NCI-H1092 (cell line): ENCODE measurements at regions not wholly inside any gene's neighbourhood (a gene's known extent, or its start where the extent isn't known, plus 50 kb on each side); places are given as distances from the start of the nearest gene placed in this dataset.
"Not testable (repeated sequence)": the region's sequence is repeated elsewhere in the genome, so short reads cannot be mapped to it uniquely, and the experiment has no call there.

ENCODE experiments used
- DNase-seq: peaks from one replicate; lab custom pipeline; 2025; lab: John Stamatoyannopoulos, UW

- DNase-seq: no peak
These were observed 102.0 kb downstream of the HNMT start for GRCh38 chr2:138066139-138066806.

GRCh38 chr2:138066841-138067240, 102.6 kb downstream of the HNMT start:
- no peak for DNase-seq

- DNase-seq: not testable (repeated sequence)
These were observed 104.4 kb downstream of the HNMT start for GRCh38 chr2:138068669-138069068.

- DNase-seq: not testable (repeated sequence)
These were observed 106.9 kb downstream of the HNMT start for GRCh38 chr2:138071042-138071719.

DNA sequence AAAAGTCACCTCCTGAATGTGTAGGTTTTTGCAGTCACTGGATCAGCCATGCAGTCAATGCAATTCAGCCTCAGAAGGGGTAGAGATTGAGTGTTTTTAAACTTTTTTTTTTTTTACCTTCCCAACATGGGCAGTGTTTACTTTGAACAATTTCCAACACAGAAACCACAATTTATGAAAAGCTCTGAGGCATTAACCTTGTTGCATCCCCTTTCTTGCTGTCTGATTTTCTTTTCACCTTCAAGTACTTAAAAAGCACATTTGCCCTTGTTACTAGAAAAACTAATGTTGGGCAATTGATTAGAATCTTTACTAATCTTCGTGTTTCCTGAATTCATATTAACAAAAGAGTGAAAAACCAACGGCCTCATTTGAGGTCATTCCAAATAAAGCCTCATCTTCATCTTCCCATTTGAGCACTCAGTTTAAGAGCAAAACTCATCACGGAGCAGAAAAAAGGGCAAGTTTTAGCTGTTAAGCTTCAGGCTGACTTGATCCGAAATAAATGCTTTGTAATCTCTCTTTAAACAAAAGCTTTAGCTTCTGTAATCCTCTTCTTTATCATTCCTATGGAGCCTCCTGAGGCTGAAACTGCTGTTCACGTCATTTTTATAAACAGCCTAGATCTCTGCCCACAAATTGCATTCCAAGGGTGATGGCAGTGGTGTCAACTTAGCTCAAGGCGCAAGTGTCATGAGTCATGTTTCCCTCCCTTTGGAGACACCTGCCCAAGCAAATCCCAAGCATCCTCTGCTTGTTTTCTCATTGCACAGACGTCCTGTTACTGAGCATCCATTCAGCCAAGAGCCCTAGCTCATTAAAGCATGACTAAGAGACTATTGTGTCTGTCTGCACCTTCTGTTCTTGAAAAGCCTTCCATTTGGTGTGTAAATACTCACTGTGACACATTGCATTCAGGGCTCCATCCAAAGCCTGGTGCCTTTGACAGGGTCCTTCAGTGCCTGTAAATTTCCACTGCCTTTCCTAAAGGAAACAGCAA, 107.7 kb downstream of the HNMT start:
- peak; percentile 79 for DNase-seq

DNA sequence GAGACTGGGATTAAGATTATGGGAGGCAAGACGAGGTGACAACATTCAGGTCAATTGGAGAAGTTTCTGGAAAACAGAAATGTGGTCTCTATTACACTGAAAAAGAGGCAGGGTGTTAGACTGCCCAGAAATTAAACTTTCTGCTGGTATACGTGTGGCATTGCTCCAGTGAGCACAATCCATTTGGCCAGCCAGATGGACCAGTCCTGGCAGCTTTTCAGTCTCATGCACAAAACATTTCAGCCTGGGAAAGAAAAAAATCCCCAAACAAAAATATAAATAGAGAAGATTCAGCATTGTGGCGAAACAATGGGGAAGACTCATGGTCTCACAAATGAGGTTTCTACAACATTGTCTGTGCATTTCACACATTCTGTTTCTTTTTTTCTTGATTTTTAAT, 113.9 kb downstream of the HNMT start:
- no peak for DNase-seq

- no peak for DNase-seq
These were observed 115.7 kb downstream of the HNMT start for GRCh38 chr2:138079976-138080375.

- no peak for DNase-seq
These were observed 117.2 kb downstream of the HNMT start for GRCh38 chr2:138081225-138082073.

DNA sequence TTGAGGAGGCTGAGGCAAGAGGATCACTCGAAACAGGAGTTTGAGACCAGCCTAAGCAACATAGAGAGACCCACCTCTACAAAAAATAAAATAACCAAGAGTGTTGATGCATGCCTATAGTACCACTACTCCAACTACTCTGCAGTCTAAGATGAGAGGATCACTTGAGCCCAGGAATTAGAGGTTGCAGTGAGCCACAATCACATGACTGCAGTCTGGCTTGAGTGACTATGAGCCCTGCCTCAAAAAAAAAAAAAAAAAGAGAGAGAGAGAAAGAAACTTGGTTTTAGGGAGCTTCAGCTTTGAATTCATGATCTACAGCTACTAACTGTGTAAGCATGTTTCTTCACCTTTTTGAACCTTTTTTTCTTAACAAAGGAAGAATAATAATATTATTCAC, 119.9 kb downstream of the HNMT start:
- DNase-seq: no peak

DNA sequence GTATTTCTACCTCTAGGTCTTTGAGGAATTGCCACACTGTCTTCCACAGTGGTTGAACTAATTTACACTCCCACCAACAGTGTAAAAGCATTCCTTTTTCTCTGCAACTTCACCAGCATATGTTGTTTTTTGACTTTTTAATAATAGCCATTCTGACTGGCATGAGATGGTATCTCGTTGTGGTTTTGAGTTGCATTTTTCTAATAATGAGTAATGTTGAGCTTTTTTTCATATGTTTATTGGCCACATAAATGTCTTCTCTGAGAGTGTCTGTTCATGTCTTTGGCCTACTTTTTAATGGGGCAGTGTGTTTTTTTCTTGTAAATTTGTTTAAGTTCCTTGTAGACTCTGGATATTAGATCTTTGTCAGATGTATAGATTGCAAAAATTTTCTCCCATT, 121.2 kb downstream of the HNMT start:
- not testable (repeated sequence) for DNase-seq

DNA sequence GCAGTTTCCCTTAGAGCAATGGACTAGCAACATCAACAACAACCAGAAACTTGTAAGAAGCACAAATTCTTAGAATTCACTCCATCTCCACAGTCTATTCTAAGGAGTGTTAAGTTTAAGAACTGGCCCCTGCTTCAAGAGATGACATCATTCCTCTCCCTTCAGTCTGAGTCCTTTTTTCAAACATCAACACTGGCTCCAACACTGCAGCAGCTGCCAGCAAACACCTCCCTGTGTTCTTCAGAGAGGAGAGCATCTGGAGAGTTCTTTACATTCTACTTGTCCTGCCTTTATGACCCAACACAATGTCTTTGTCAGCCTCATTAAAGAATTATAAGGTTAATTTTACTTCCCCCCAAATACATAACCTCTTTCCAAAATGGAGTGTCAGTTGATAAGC, 122.3 kb downstream of the HNMT start:
- no peak for DNase-seq

DNA sequence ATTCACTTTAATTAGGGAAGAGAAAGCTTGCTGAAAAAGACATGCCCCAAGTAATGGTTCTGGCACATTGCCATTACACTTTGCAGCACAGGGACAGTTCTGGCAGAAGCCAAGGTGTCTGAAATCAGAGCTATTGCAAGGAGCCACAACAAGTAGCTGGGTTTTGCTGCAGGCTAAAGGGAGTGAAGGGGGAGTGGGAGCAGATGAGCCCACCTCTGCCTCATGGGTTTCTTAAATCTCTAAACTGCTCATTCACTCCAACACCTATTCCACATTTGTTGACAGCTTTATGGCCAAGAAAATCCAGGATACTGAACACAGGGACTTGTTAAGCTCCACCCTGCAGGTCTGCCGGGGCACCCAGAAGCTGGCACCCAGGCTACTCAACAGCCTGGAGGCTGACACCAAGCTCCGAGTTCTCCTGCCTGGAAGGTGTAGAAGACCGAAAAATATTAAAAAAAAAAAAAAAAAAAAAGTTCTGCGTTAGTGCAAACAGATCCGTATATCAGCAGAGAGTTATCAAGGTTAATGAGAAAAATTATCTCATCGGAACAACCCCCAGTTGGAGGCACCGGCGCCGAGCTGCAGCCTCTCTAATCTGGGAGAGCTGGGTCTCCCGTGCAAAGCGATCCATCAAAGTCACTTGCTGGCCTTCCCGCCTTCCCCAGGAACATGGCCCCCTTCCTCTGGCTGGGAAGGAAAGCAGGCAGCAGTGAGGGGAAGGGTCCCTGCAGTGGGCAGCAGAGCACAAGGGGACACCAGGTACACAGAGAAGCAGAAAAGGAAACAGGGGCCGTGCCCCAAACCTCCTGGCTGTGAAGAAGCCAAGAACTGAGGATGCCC, 123.7 kb downstream of the HNMT start:
- DNase-seq: peak; percentile 3

DNA sequence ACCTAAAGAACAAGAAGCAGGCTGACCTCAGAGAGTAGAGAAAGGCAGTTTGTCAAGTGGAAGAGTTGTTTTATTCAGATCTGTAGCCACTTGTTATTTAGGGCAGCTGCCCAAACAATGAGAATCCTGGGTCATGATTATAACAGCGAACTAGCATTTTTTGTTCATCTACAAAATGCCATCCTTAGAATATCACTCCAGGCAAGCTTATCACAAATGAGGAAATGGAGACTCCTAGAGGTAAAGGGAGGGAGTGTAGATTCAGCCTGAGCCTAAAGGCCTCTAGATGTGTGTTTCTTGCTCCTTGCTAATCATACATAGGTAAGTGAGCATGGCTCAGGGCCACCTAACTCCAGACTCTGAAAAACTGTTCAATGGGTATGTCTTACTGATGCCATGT, 126.1 kb downstream of the HNMT start:
- peak; percentile 10 for DNase-seq

GRCh38 chr2:138093455-138093854, 129.2 kb downstream of the HNMT start:
- DNase-seq: no peak

DNA sequence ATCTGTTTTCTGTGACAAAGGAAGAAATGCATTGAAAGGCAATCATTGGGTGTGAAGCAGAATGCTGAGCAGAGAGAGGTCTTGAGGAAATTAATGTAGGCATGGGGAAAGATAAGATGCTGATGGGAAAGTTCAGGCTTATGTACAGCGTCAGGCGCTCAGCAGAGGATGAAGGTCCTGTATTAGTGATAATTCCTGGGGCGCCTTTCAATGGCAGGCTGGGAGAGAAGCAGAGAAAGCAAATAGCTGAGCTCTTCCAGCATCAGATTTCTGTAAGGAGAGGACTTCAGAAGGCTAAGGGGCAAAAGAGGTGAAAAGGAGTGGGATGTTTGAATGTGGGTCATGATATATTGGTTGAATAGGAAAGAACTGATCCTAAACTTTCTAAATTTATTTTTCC, 129.8 kb downstream of the HNMT start:
- DNase-seq: no peak

- DNase-seq: no peak
These were observed 131.1 kb downstream of the HNMT start for GRCh38 chr2:138095336-138095735.

DNA sequence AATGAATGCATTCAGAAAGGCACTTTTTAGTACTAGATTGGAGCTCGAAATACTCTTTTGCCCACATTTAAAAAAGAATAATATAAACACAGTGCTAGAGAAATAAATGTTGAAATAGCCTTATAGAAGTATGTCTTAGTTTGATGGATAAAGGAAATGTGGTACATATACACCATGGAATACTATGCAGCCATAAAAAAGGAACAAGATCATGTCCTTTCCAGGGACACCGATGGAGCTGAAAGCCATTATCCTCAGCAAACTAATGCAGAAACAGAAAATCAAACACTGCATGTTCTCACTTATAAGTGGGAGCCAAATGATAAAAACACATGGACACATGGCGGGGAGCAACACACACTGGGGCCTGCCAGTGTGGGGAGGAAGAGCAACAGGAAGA, 135.0 kb downstream of the HNMT start:
- not testable (repeated sequence) for DNase-seq

DNA sequence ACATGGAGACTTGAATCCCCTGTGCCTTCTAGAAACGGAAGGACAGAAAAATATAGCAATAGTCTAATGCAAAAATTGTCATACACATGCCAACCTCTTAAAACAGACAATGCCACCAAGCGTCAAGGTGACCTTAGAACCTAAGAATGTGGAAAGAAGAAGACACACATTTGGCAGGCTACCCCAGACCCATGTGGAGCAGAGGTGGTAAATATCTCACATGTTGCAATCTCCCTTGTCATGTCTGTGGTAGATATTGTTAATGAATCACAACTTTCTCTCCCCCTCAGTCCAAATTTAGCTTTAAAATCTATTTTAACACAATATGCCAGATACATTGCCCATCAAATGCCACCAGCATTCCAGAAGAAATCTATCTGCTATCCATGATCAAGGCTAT, 137.4 kb downstream of the HNMT start:
- DNase-seq: no peak

DNA sequence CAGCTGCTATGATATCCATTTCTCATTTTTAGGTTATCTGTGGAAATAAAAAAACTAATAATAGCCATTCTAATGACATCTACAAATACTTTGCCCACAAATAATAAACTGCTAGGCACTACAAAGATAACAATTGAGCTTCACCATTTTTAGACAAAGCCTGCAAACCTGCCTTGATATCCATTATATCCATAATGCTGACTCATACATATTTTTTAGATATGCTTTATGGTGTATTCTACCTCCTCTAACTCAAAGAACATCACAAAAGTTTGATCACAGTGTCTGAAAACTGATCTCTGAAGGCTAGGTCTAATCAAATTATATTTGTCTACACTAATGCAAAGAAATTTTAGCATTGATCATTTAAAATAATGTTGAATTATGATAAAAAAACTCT, 138.4 kb downstream of the HNMT start:
- no peak for DNase-seq

DNA sequence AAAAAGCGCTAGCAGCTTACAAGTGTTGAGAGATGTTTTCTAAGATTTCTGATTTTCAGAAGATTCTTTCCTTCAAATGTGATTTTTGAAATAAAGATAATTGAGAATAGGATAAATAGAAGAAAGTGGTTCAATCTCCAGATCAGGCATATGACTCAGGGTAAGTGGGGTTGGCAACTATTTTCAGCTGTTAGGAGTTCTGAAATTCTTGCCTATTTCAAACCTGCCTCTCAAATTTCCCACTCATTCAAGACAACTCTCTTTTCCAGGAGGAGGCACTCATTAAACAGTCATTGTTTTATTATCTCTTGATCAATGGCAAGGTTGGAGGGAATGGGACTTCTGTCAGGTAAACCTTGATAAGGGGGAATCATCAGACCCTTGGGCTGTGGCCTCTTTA, 138.9 kb downstream of the HNMT start:
- DNase-seq: no peak

GRCh38 chr2:138104071-138104470, 139.8 kb downstream of the HNMT start:
- DNase-seq: no peak
